Spleen (tissue), 11 donors: ENCODE measurements at regions not wholly inside any gene's neighbourhood (a gene's known extent, or its start where the extent isn't known, plus 50 kb on each side); places are given as distances from the start of the nearest gene placed in this dataset.

ENCODE experiments used
- DNase-seq: peaks from one replicate; pipeline ENCODE4 v3.0.0-alpha.2; 2020
- H3K27ac ChIP-seq, 8 donors: fragments of 200-600 bp; sonication (generic) in 7 of 8; 1 replicate in 4 of 8; 2 replicates in 4 of 8; pipeline versions ENCODE4 v1.5.0 to v1.8.0; 2016 to 2021; ENCODE audit warnings: inconsistent platforms in 4 of 8, mild to moderate bottlenecking in 4 of 8, moderate library complexity in 1 of 8
- H3K27me3 ChIP-seq, 7 donors: fragments of 200-600 bp; sonication (generic) in 6 of 7; replicated peaks in 1 of 7; 1 replicate in 4 of 7; 2 replicates in 3 of 7; pipeline versions ENCODE4 v1.5.0 to v1.8.0; 2016 to 2021; ENCODE audit warnings: inconsistent platforms in 3 of 7, mild to moderate bottlenecking in 1 of 7
- H3K36me3 ChIP-seq, 6 donors: fragments of 200-600 bp; sonication (generic) in 5 of 6; 1 replicate in 4 of 6; 2 replicates in 2 of 6; pipeline versions ENCODE4 v1.5.0 to v1.8.0; 2016 to 2021; ENCODE audit warnings: inconsistent platforms in 2 of 6
- H3K4me1 ChIP-seq, 6 donors: fragments of 200-600 bp; sonication (generic) in 5 of 6; 1 replicate in 3 of 6; 2 replicates in 3 of 6; pipeline versions ENCODE4 v1.5.0 to v1.8.0; 2016 to 2021; ENCODE audit warnings: inconsistent platforms in 3 of 6
- H3K4me3 ChIP-seq, 8 donors: fragments of 200-600 bp; sonication (generic) in 7 of 8; 1 replicate in 4 of 8; 2 replicates in 4 of 8; pipeline versions ENCODE4 v1.5.0 to v1.8.0; 2016 to 2021; ENCODE audit warnings: inconsistent platforms in 4 of 8, mild to moderate bottlenecking in 4 of 8, moderate library complexity in 2 of 8
- H3K9me3 ChIP-seq, 8 donors: fragments of 200-600 bp; sonication (generic) in 7 of 8; 1 replicate in 4 of 8; 2 replicates in 4 of 8; pipeline versions ENCODE4 v1.5.0 to v1.8.0; 2016 to 2021; ENCODE audit warnings: inconsistent platforms in 4 of 8
- CTCF ChIP-seq, 11 experiments: fragments of 200-600 bp in 7 of 11; fragments of 450-650 bp in 4 of 11; sonication (generic) in 4 of 11; IDR thresholded peaks in 8 of 11; conservative IDR thresholded peaks in 3 of 11; 1 replicate in 7 of 11; 2 replicates in 4 of 11; pipeline versions ENCODE4 v1.4.0 to v1.8.0; 2016 to 2021; ENCODE audit warnings: antibody characterized with exemption in 11 of 11, inconsistent platforms in 4 of 11, mild to moderate bottlenecking in 1 of 11
- POLR2A ChIP-seq, 3 donors: fragments of 450-650 bp; IDR thresholded peaks; one replicate each; pipeline ENCODE4 v1.5.1; 2017; ENCODE audit warnings: antibody characterized with exemption in 3 of 3, mild to moderate bottlenecking in 1 of 3
- POLR2AphosphoS5 ChIP-seq, 3 donors: sonication (generic); formaldehyde crosslinking; IDR thresholded peaks; one replicate each; pipeline ENCODE4 v1.5.1; 2017; ENCODE audit warnings: antibody characterized with exemption in 3 of 3
- WGBS, 5 donors: extraction: QIAGEN DNeasy Blood & Tissue Kit in 3 of 5; methylation state at CpG; one replicate each; pipeline versions ENCODE4 v1.1.5 to v1.1.7; 2013 to 2018; 5-methylcytosine and 5-hydroxymethylcytosine counted together
- intact Hi-C: fragments of 100-400 bp; cut with DNase I; formaldehyde crosslinking; loops from one replicate; pipeline ENCODE4 v1.15.0; 2023; ENCODE audit warnings: low total_unique reads
- donor health status: healthy with polysubstance abuse.
- donor health status: DM: no; HTN: no; CAD: no; lungs with moderate emphysema.
- donor health status: DM: no; HTN: no; CAD: no.
- donor health status: Bipolar disorder and iron deficiency.
- donor health status: healthy.
- donor health status: DM: no; HTN: no; CAD: no.
- donor health status: DM: yes; HTN: yes; CAD: no.

GRCh38 chr2:146003337-146003736, 1483.4 kb upstream of the ZEB2 start:
- intact Hi-C loops: no loop called here
- Histone ChIP-seq H3K36me3 (no peaks in the 10 kb centered on the region), H3K4me1 (no peaks in the 10 kb centered on the region), H3K27ac (no peak overlapping the region), H3K9me3 (no peaks in the 10 kb centered on the region), H3K4me3 (no peak overlapping the region), H3K27me3 (no peaks in the 10 kb centered on the region)
- DNase-seq: no peak
- no peak for TF ChIP-seq CTCF (IDR thresholded peaks at IDR 0.05 in 8 of 11, conservative IDR thresholded peaks at IDR 0.05 in 3 of 11)
- TF ChIP-seq POLR2A (IDR thresholded peaks at IDR 0.05): no peak
- no peak for TF ChIP-seq POLR2AphosphoS5 (IDR thresholded peaks at IDR 0.05)
- WGBS, 5 donors: 83 to 96% (median 86%) methylated on average over 4 of the region's 4 CpGs

GRCh38 chr2:145994910-145995309, 1475.0 kb upstream of the ZEB2 start:
- peaks cover 3 to 45% (median 34%) of the 10 kb centered on the region in 8 donors for H3K9me3 ChIP-seq
- no peaks in the 10 kb centered on the region for H3K4me1 ChIP-seq
- no peak overlapping the region for H3K27ac ChIP-seq
- TF ChIP-seq POLR2A (IDR thresholded peaks at IDR 0.05) (no peak), POLR2AphosphoS5 (IDR thresholded peaks at IDR 0.05) (no peak), CTCF (IDR thresholded peaks at IDR 0.05 in 8 of 11, conservative IDR thresholded peaks at IDR 0.05 in 3 of 11) (no peak)
- no peaks in the 10 kb centered on the region for H3K27me3 ChIP-seq
- no peak for DNase-seq
- intact Hi-C loops: no loop called here
- H3K4me3 ChIP-seq: no peak overlapping the region
- H3K36me3 ChIP-seq: no peaks in the 10 kb centered on the region

- peaks cover 3 to 45% (median 34%) of the 10 kb centered on the region in 8 donors for H3K9me3 ChIP-seq
- no peaks in the 10 kb centered on the region for H3K4me1 ChIP-seq
- H3K27me3 ChIP-seq: no peaks in the 10 kb centered on the region
- H3K27ac ChIP-seq: no peak overlapping the region
- intact Hi-C loops: no loop called here
- H3K36me3 ChIP-seq: no peaks in the 10 kb centered on the region
- DNase-seq: no peak
- H3K4me3 ChIP-seq: no peak overlapping the region
- TF ChIP-seq CTCF (IDR thresholded peaks at IDR 0.05 in 8 of 11, conservative IDR thresholded peaks at IDR 0.05 in 3 of 11) (no peak), POLR2AphosphoS5 (IDR thresholded peaks at IDR 0.05) (no peak), POLR2A (IDR thresholded peaks at IDR 0.05) (no peak)
- WGBS, 5 donors: 94 to 98% (median 97%) methylated on average over 3 of the region's 3 CpGs
Observed at GRCh38 chr2:145992572-145992971, 1472.7 kb upstream of the ZEB2 start.

GRCh38 chr2:145987793-145988192, 1467.9 kb upstream of the ZEB2 start:
- intact Hi-C loops: no loop called here
- no peak for DNase-seq
- Histone ChIP-seq H3K9me3 (peaks cover 0 to 7% (median 2%) of the 10 kb centered on the region in 8 donors), H3K4me3 (no peak overlapping the region), H3K36me3 (no peaks in the 10 kb centered on the region), H3K27me3 (no peaks in the 10 kb centered on the region), H3K4me1 (no peaks in the 10 kb centered on the region), H3K27ac (no peak overlapping the region)
- TF ChIP-seq POLR2AphosphoS5 (IDR thresholded peaks at IDR 0.05) (no peak), POLR2A (IDR thresholded peaks at IDR 0.05) (no peak), CTCF (IDR thresholded peaks at IDR 0.05 in 8 of 11, conservative IDR thresholded peaks at IDR 0.05 in 3 of 11) (no peak)
- WGBS, 5 donors: 77 to 86% (median 83%) methylated on average over 2 of the region's 2 CpGs
